ENCODE measurements at regions not wholly inside any gene's neighbourhood (a gene's known extent, or its start where the extent isn't known, plus 50 kb on each side); places are given as distances from the start of the nearest gene placed in this dataset.
A peak's percentile ranks its signal among the peaks of the same experiment; 100 is the strongest.

GRCh38 chr11:95585069-95585751 lies 204.4 kb downstream of the FAM76B start:
- no peak for TF ChIP-seq CTCF (conservative IDR thresholded peaks at IDR 0.05)
- H3K27ac ChIP-seq, result no peak overlapping the region

GRCh38 chr11:95584589-95584988 lies 205.0 kb downstream of the FAM76B start:
- no peak overlapping the region for H3K27ac ChIP-seq
- no peak for TF ChIP-seq CTCF (conservative IDR thresholded peaks at IDR 0.05)

GRCh38 chr11:95584180-95584579 lies 205.4 kb downstream of the FAM76B start:
- TF ChIP-seq CTCF (conservative IDR thresholded peaks at IDR 0.05), result no peak
- no peak overlapping the region for H3K27ac ChIP-seq

- peak; percentile 38 for TF ChIP-seq CTCF (conservative IDR thresholded peaks at IDR 0.05)
- H3K27ac ChIP-seq, result no peak overlapping the region
Measured at GRCh38 chr11:95577716-95578460, 211.7 kb downstream of the FAM76B start.

GRCh38 chr11:95576146-95576845 lies 213.3 kb downstream of the FAM76B start:
- TF ChIP-seq CTCF (conservative IDR thresholded peaks at IDR 0.05), result no peak
- H3K27ac ChIP-seq, result no peak overlapping the region

- H3K27ac ChIP-seq, result no peak overlapping the region
- TF ChIP-seq CTCF (conservative IDR thresholded peaks at IDR 0.05), result no peak
Measured at GRCh38 chr11:95575517-95575916, 214.1 kb downstream of the FAM76B start.

- TF ChIP-seq CTCF (conservative IDR thresholded peaks at IDR 0.05), result no peak
- no peak overlapping the region for H3K27ac ChIP-seq
Measured at GRCh38 chr11:95571718-95572260, 217.8 kb downstream of the FAM76B start.

Data from VCaP (cell line).